GM12878 (cell line): ENCODE measurements at regions not wholly inside any gene's neighbourhood (a gene's known extent, or its start where the extent isn't known, plus 50 kb on each side); places are given as distances from the start of the nearest gene placed in this dataset.

Experiments used
- ATF3 ChIP-seq: IDR thresholded peaks from 2 replicates; pipeline ENCODE4 v1.6.1; 2011; ENCODE audit warnings: low read depth, mild to moderate bottlenecking, low read length, moderate library complexity, borderline replicate concordance; ENCODE audit errors: extremely low read depth
- CTCF ChIP-seq, 3 experiments: IDR thresholded peaks in 2 of 3; conservative IDR thresholded peaks in 1 of 3; 2 replicates each; pipeline ENCODE4 v1.5.1; 2011; ENCODE audit warnings: low read depth in 3 of 3, low read length in 3 of 3, mild to moderate bottlenecking in 3 of 3, control low read depth in 2 of 3, moderate library complexity in 2 of 3, inconsistent platforms in 1 of 3, mixed read lengths in 1 of 3; ENCODE audit not compliant: control insufficient read depth in 2 of 3, insufficient read depth in 1 of 3; ENCODE audit errors: extremely low read depth in 1 of 3
- NR2C2 ChIP-seq: IDR thresholded peaks from 2 replicates; pipeline ENCODE4 v1.6.1; 2011; ENCODE audit warnings: borderline replicate concordance, low read depth; ENCODE audit not compliant: control insufficient read depth, insufficient read length
- NR2F1 ChIP-seq: fragments of 450-650 bp; conservative IDR thresholded peaks from 2 replicates; pipeline ENCODE4 v1.6.1; 2017; ENCODE audit warnings: mild to moderate bottlenecking
- PAX8 ChIP-seq: fragments of 450-650 bp; IDR thresholded peaks from 2 replicates; pipeline ENCODE4 v1.6.1; 2017; ENCODE audit warnings: mild to moderate bottlenecking, moderate library complexity
- RAD21 ChIP-seq: IDR thresholded peaks from 2 replicates; pipeline ENCODE4 v1.6.1; 2011; ENCODE audit warnings: mild to moderate bottlenecking, low read depth, low read length, moderate library complexity; ENCODE audit not compliant: insufficient read depth
- SREBF1 ChIP-seq: IDR thresholded peaks from 2 replicates; pipeline ENCODE4 v1.6.1; 2012; ENCODE audit warnings: mild to moderate bottlenecking, low read length
- ZBTB4 ChIP-seq: fragments of 450-650 bp; formaldehyde crosslinking; IDR thresholded peaks from 2 replicates; pipeline ENCODE4 v1.4.0; 2022; ENCODE audit warnings: mild to moderate bottlenecking, moderate library complexity

- TF ChIP-seq ZBTB4 (CRISPR knock-in tag) (no peak), ATF3 (no peak), PAX8 (no peak), NR2F1 (no peak), SREBF1 (no peak), RAD21 (no peak), NR2C2 (no peak), CTCF (IDR thresholded peaks at IDR 0.05 in 2 of 3, conservative IDR thresholded peaks at IDR 0.05 in 1 of 3; ENCODE audit: control insufficient read depth in 2 of 3, extremely low read depth in 1 of 3, insufficient read depth in 1 of 3, low read depth in 3 of 3, low read length in 3 of 3) (no peak)
These were observed 77.6 kb downstream of the PITPNM2 start (continued) for GRCh38 chr12:123073292-123073691.
